AG04449 (cell line): ENCODE measurements at regions not wholly inside any gene's neighbourhood (a gene's known extent, or its start where the extent isn't known, plus 50 kb on each side); places are given as distances from the start of the nearest gene placed in this dataset.

Source experiments
- CTCF ChIA-PET: fragments of 350-600 bp; formaldehyde crosslinking; extraction: SDS; loops from one replicate; lab custom pipeline; 2021; ENCODE audit warnings: antibody characterized with exemption; lab: Yijun Ruan, JAX
- POLR2A ChIA-PET: fragments of 400-600, 350-600 bp; formaldehyde crosslinking; extraction: SDS; loops from one replicate; lab custom pipeline; 2020; ENCODE audit warnings: antibody characterized with exemption, inconsistent platforms; lab: Yijun Ruan, JAX
- DNase-seq: peaks from one replicate; pipeline ENCODE4 v3.0.0-alpha.2; 2010; ENCODE audit warnings: low read depth, low spot score
- H3K4me3 ChIP-seq: 2 replicates; pipeline ENCODE4 v1.5.1; 2011; ENCODE audit warnings: low read depth, mild to moderate bottlenecking, control low read depth, low read length
- CTCF ChIP-seq: IDR thresholded peaks from one replicate; pipeline ENCODE4 v1.5.1; 2011; ENCODE audit warnings: mild to moderate bottlenecking, moderate library complexity, low read length, control low read depth, inconsistent platforms; ENCODE audit not compliant: insufficient read depth; ENCODE audit errors: missing control alignments

- CTCF ChIA-PET = no interaction called here
- TF ChIP-seq CTCF = no peak
- DNase-seq = no peak
- no peak overlapping the region for H3K4me3 ChIP-seq
- POLR2A ChIA-PET = no interaction called here
These were observed 89.1 kb upstream of the GNAO1 start for GRCh38 chr16:56102183-56102686.

- no peak for TF ChIP-seq CTCF
- POLR2A ChIA-PET = no interaction called here
- no peak overlapping the region for H3K4me3 ChIP-seq
- CTCF ChIA-PET = no interaction called here
- DNase-seq = no peak
These were observed 89.8 kb upstream of the GNAO1 start for GRCh38 chr16:56101480-56101879.

- no peak for TF ChIP-seq CTCF
- no peak for DNase-seq
- POLR2A ChIA-PET = no interaction called here
- CTCF ChIA-PET = no interaction called here
- no peak overlapping the region for H3K4me3 ChIP-seq
These were observed 94.0 kb upstream of the GNAO1 start for GRCh38 chr16:56097306-56097705.

GRCh38 chr16:56094231-56094630 lies 97.1 kb upstream of the GNAO1 start:
- POLR2A ChIA-PET = no interaction called here
- no peak overlapping the region for H3K4me3 ChIP-seq
- TF ChIP-seq CTCF = no peak
- CTCF ChIA-PET = no interaction called here
- DNase-seq = no peak

GRCh38 chr16:56093055-56093454 lies 98.2 kb upstream of the GNAO1 start:
- TF ChIP-seq CTCF = no peak
- no peak overlapping the region for H3K4me3 ChIP-seq
- ChIA-PET POLR2A (no interaction called here), CTCF (no interaction called here)
- DNase-seq = no peak

GRCh38 chr16:56090076-56090475 lies 101.2 kb upstream of the GNAO1 start:
- ChIA-PET CTCF (no interaction called here), POLR2A (no interaction called here)
- no peak for TF ChIP-seq CTCF
- H3K4me3 ChIP-seq = no peak overlapping the region
- no peak for DNase-seq

- H3K4me3 ChIP-seq = no peak overlapping the region
- POLR2A ChIA-PET = no interaction called here
- TF ChIP-seq CTCF = no peak
- DNase-seq = no peak
- CTCF ChIA-PET = no interaction called here
These were observed 103.7 kb upstream of the GNAO1 start for GRCh38 chr16:56087626-56088025.
